ENCODE measurements at regions not wholly inside any gene's neighbourhood (a gene's known extent, or its start where the extent isn't known, plus 50 kb on each side); places are given as distances from the start of the nearest gene placed in this dataset.

- Histone ChIP-seq H3K27me3 (ENCODE audit: control insufficient read depth, insufficient read depth, low read length) (no peaks in the 10 kb centered on the region), H3K9me3 (ENCODE audit: control insufficient read depth, low read depth, low read length) (no peaks in the 10 kb centered on the region), H3K4me3 (ENCODE audit: low read length) (no peak overlapping the region), H3K27ac (ENCODE audit: low read length) (no peak overlapping the region), H3K9ac (ENCODE audit: low read length) (no peak overlapping the region), H3K4me1 (ENCODE audit: control insufficient read depth, low read depth, low read length) (no peaks in the 10 kb centered on the region), H3K36me3 (ENCODE audit: control insufficient read depth, low read depth, low read length) (no peaks in the 10 kb centered on the region)
These were observed 455.4 kb downstream of the FOXO1 start for GRCh38 chr13:40210865-40211585.

- H3K9ac ChIP-seq (ENCODE audit: low read length) = no peak overlapping the region
- no peaks in the 10 kb centered on the region for H3K27me3 ChIP-seq (ENCODE audit: control insufficient read depth, insufficient read depth, low read length)
- H3K36me3 ChIP-seq (ENCODE audit: control insufficient read depth, low read depth, low read length) = no peaks in the 10 kb centered on the region
- H3K9me3 ChIP-seq (ENCODE audit: control insufficient read depth, low read depth, low read length) = no peaks in the 10 kb centered on the region
- no peak overlapping the region for H3K27ac ChIP-seq (ENCODE audit: low read length)
- no peaks in the 10 kb centered on the region for H3K4me1 ChIP-seq (ENCODE audit: control insufficient read depth, low read depth, low read length)
- H3K4me3 ChIP-seq (ENCODE audit: low read length) = no peak overlapping the region
These were observed 454.9 kb downstream of the FOXO1 start for GRCh38 chr13:40211586-40211968.

- Histone ChIP-seq H3K27ac (ENCODE audit: low read length) (no peak overlapping the region), H3K27me3 (ENCODE audit: control insufficient read depth, insufficient read depth, low read length) (no peaks in the 10 kb centered on the region), H3K9me3 (ENCODE audit: control insufficient read depth, low read depth, low read length) (no peaks in the 10 kb centered on the region), H3K4me3 (ENCODE audit: low read length) (no peak overlapping the region), H3K9ac (ENCODE audit: low read length) (no peak overlapping the region), H3K36me3 (ENCODE audit: control insufficient read depth, low read depth, low read length) (no peaks in the 10 kb centered on the region), H3K4me1 (ENCODE audit: control insufficient read depth, low read depth, low read length) (no peaks in the 10 kb centered on the region)
These were observed 452.7 kb downstream of the FOXO1 start for GRCh38 chr13:40213779-40214178.

GRCh38 chr13:40215311-40215710 lies 451.1 kb downstream of the FOXO1 start:
- H3K9me3 ChIP-seq (ENCODE audit: control insufficient read depth, low read depth, low read length) = no peaks in the 10 kb centered on the region
- H3K27ac ChIP-seq (ENCODE audit: low read length) = no peak overlapping the region
- H3K36me3 ChIP-seq (ENCODE audit: control insufficient read depth, low read depth, low read length) = no peaks in the 10 kb centered on the region

GRCh38 chr13:40215747-40216146 lies 450.7 kb downstream of the FOXO1 start:
- H3K36me3 ChIP-seq (ENCODE audit: control insufficient read depth, low read depth, low read length) = no peaks in the 10 kb centered on the region
- H3K27ac ChIP-seq (ENCODE audit: low read length) = no peak overlapping the region
- H3K9ac ChIP-seq (ENCODE audit: low read length) = no peak overlapping the region
- no peaks in the 10 kb centered on the region for H3K27me3 ChIP-seq (ENCODE audit: control insufficient read depth, insufficient read depth, low read length)
- no peak overlapping the region for H3K4me3 ChIP-seq (ENCODE audit: low read length)
- no peaks in the 10 kb centered on the region for H3K4me1 ChIP-seq (ENCODE audit: control insufficient read depth, low read depth, low read length)
- no peaks in the 10 kb centered on the region for H3K9me3 ChIP-seq (ENCODE audit: control insufficient read depth, low read depth, low read length)

More at GRCh38 chr13:40215311-40215710, 451.1 kb downstream of the FOXO1 start:
- H3K4me3 ChIP-seq (ENCODE audit: low read length) = no peak overlapping the region
- H3K9ac ChIP-seq (ENCODE audit: low read length) = no peak overlapping the region
- no peaks in the 10 kb centered on the region for H3K27me3 ChIP-seq (ENCODE audit: control insufficient read depth, insufficient read depth, low read length)
- no peaks in the 10 kb centered on the region for H3K4me1 ChIP-seq (ENCODE audit: control insufficient read depth, low read depth, low read length)

GRCh38 chr13:40217675-40218074 lies 448.8 kb downstream of the FOXO1 start:
- H3K36me3 ChIP-seq (ENCODE audit: control insufficient read depth, low read depth, low read length) = no peaks in the 10 kb centered on the region
- H3K27me3 ChIP-seq (ENCODE audit: control insufficient read depth, insufficient read depth, low read length) = no peaks in the 10 kb centered on the region
- no peak overlapping the region for H3K27ac ChIP-seq (ENCODE audit: low read length)
- no peak overlapping the region for H3K4me3 ChIP-seq (ENCODE audit: low read length)
- H3K9me3 ChIP-seq (ENCODE audit: control insufficient read depth, low read depth, low read length) = no peaks in the 10 kb centered on the region
- peaks cover 6% of the 10 kb centered on the region for H3K4me1 ChIP-seq (ENCODE audit: control insufficient read depth, low read depth, low read length)
- no peak overlapping the region for H3K9ac ChIP-seq (ENCODE audit: low read length)

- Histone ChIP-seq H3K27ac (ENCODE audit: low read length) (no peak overlapping the region), H3K4me1 (ENCODE audit: control insufficient read depth, low read depth, low read length) (peaks cover 6% of the 10 kb centered on the region), H3K9ac (ENCODE audit: low read length) (no peak overlapping the region), H3K27me3 (ENCODE audit: control insufficient read depth, insufficient read depth, low read length) (no peaks in the 10 kb centered on the region), H3K9me3 (ENCODE audit: control insufficient read depth, low read depth, low read length) (no peaks in the 10 kb centered on the region), H3K36me3 (ENCODE audit: control insufficient read depth, low read depth, low read length) (no peaks in the 10 kb centered on the region), H3K4me3 (ENCODE audit: low read length) (no peak overlapping the region)
These were observed 446.0 kb downstream of the FOXO1 start for GRCh38 chr13:40220299-40220935.

- H3K4me1 ChIP-seq (ENCODE audit: control insufficient read depth, low read depth, low read length) = peaks cover 6% of the 10 kb centered on the region
- no peaks in the 10 kb centered on the region for H3K9me3 ChIP-seq (ENCODE audit: control insufficient read depth, low read depth, low read length)
- H3K9ac ChIP-seq (ENCODE audit: low read length) = no peak overlapping the region
- H3K27me3 ChIP-seq (ENCODE audit: control insufficient read depth, insufficient read depth, low read length) = no peaks in the 10 kb centered on the region
- no peaks in the 10 kb centered on the region for H3K36me3 ChIP-seq (ENCODE audit: control insufficient read depth, low read depth, low read length)
- H3K27ac ChIP-seq (ENCODE audit: low read length) = no peak overlapping the region
- no peak overlapping the region for H3K4me3 ChIP-seq (ENCODE audit: low read length)
These were observed 445.3 kb downstream of the FOXO1 start for GRCh38 chr13:40221131-40221459.

GRCh38 chr13:40221460-40222201 lies 444.8 kb downstream of the FOXO1 start:
- no peak overlapping the region for H3K27ac ChIP-seq (ENCODE audit: low read length)

GRCh38 chr13:40223585-40223984 lies 442.9 kb downstream of the FOXO1 start:
- no peak overlapping the region for H3K27ac ChIP-seq (ENCODE audit: low read length)
- H3K9ac ChIP-seq (ENCODE audit: low read length) = no peak overlapping the region
- H3K27me3 ChIP-seq (ENCODE audit: control insufficient read depth, insufficient read depth, low read length) = no peaks in the 10 kb centered on the region
- H3K9me3 ChIP-seq (ENCODE audit: control insufficient read depth, low read depth, low read length) = no peaks in the 10 kb centered on the region
- no peaks in the 10 kb centered on the region for H3K36me3 ChIP-seq (ENCODE audit: control insufficient read depth, low read depth, low read length)
- H3K4me1 ChIP-seq (ENCODE audit: control insufficient read depth, low read depth, low read length) = peaks cover 6% of the 10 kb centered on the region
- H3K4me3 ChIP-seq (ENCODE audit: low read length) = no peak overlapping the region

More at GRCh38 chr13:40221460-40222201, 444.8 kb downstream of the FOXO1 start:
- H3K9ac ChIP-seq (ENCODE audit: low read length) = no peak overlapping the region
- H3K27me3 ChIP-seq (ENCODE audit: control insufficient read depth, insufficient read depth, low read length) = no peaks in the 10 kb centered on the region
- no peak overlapping the region for H3K4me3 ChIP-seq (ENCODE audit: low read length)
- H3K9me3 ChIP-seq (ENCODE audit: control insufficient read depth, low read depth, low read length) = no peaks in the 10 kb centered on the region
- no peaks in the 10 kb centered on the region for H3K36me3 ChIP-seq (ENCODE audit: control insufficient read depth, low read depth, low read length)
- H3K4me1 ChIP-seq (ENCODE audit: control insufficient read depth, low read depth, low read length) = peaks cover 6% of the 10 kb centered on the region

- Histone ChIP-seq H3K4me3 (ENCODE audit: low read length) (no peak overlapping the region), H3K27ac (ENCODE audit: low read length) (no peak overlapping the region), H3K9me3 (ENCODE audit: control insufficient read depth, low read depth, low read length) (no peaks in the 10 kb centered on the region), H3K36me3 (ENCODE audit: control insufficient read depth, low read depth, low read length) (no peaks in the 10 kb centered on the region), H3K9ac (ENCODE audit: low read length) (no peak overlapping the region), H3K4me1 (ENCODE audit: control insufficient read depth, low read depth, low read length) (peaks cover 3% of the 10 kb centered on the region), H3K27me3 (ENCODE audit: control insufficient read depth, insufficient read depth, low read length) (no peaks in the 10 kb centered on the region)
These were observed 437.9 kb downstream of the FOXO1 start for GRCh38 chr13:40228496-40228895.
